SK-N-MC (cell line): ENCODE measurements at regions not wholly inside any gene's neighbourhood (a gene's known extent, or its start where the extent isn't known, plus 50 kb on each side); places are given as distances from the start of the nearest gene placed in this dataset.

Experiments
- EZH2 ChIP-seq: fragments of 200-600 bp; sonication (generic); IDR thresholded peaks from one replicate; pipeline ENCODE4 v1.6.1; 2017; ENCODE audit warnings: antibody characterized with exemption
- POLR2AphosphoS5 ChIP-seq: IDR thresholded peaks from 2 replicates; pipeline ENCODE4 v1.6.1; 2012; ENCODE audit warnings: mild to moderate bottlenecking, low read depth, low read length, borderline replicate concordance

GRCh38 chr4:127580300-127580699, 52.5 kb upstream of the INTU start:
- TF ChIP-seq POLR2AphosphoS5 (no peak), EZH2 (no peak)
